Skeletal muscle cell (primary cell): ENCODE measurements at regions not wholly inside any gene's neighbourhood (a gene's known extent, or its start where the extent isn't known, plus 50 kb on each side); places are given as distances from the start of the nearest gene placed in this dataset.
"Not testable (repeated sequence)": the region's sequence is repeated elsewhere in the genome, so short reads cannot be mapped to it uniquely, and the experiment has no call there.

ENCODE experiments used
- DNase-seq: peaks from one replicate; pipeline ENCODE4 v3.0.0-alpha.2; 2010; ENCODE audit warnings: low read depth
- H3K4me3 ChIP-seq: 2 replicates; pipeline ENCODE4 v1.5.1; 2011; ENCODE audit warnings: low read depth, mild to moderate bottlenecking, control low read depth, low read length, moderate library complexity

- DNase-seq, result no peak
- no peak overlapping the region for H3K4me3 ChIP-seq
Measured at GRCh38 chr3:103873021-103873420, 1438.2 kb downstream of the ZPLD1 start.

GRCh38 chr3:103873897-103874545 is 1439.2 kb downstream of the ZPLD1 start:
- no peak for DNase-seq

GRCh38 chr3:103881809-103882208 is 1447.0 kb downstream of the ZPLD1 start:
- H3K4me3 ChIP-seq, DNase-seq: not testable (repeated sequence)

More at GRCh38 chr3:103873897-103874545, 1439.2 kb downstream of the ZPLD1 start:
- H3K4me3 ChIP-seq, result no peak overlapping the region

- no peak for DNase-seq
- H3K4me3 ChIP-seq, result no peak overlapping the region
Measured at GRCh38 chr3:103889675-103890074, 1454.9 kb downstream of the ZPLD1 start.

GRCh38 chr3:103894162-103894822 is 1459.5 kb downstream of the ZPLD1 start:
- no peak for DNase-seq
- no peak overlapping the region for H3K4me3 ChIP-seq

- DNase-seq, result no peak
- H3K4me3 ChIP-seq, result no peak overlapping the region
Measured at GRCh38 chr3:103899328-103899727, 1464.5 kb downstream of the ZPLD1 start.

GRCh38 chr3:103904991-103905390 is 1461.7 kb upstream of the ALCAM start:
- DNase-seq, result no peak
- no peak overlapping the region for H3K4me3 ChIP-seq

- no peak overlapping the region for H3K4me3 ChIP-seq
- no peak for DNase-seq
Measured at GRCh38 chr3:103906304-103906703, 1460.4 kb upstream of the ALCAM start.

GRCh38 chr3:103906808-103907207 is 1459.9 kb upstream of the ALCAM start:
- no peak overlapping the region for H3K4me3 ChIP-seq
- DNase-seq, result no peak

- H3K4me3 ChIP-seq, result no peak overlapping the region
- DNase-seq, result no peak
Measured at GRCh38 chr3:103907567-103907966, 1459.1 kb upstream of the ALCAM start.

GRCh38 chr3:103909395-103909794 is 1457.3 kb upstream of the ALCAM start:
- DNase-seq, result no peak
- H3K4me3 ChIP-seq, result no peak overlapping the region

GRCh38 chr3:103918336-103918735 is 1448.4 kb upstream of the ALCAM start:
- DNase-seq, result no peak
- no peak overlapping the region for H3K4me3 ChIP-seq

GRCh38 chr3:103919327-103919726 is 1447.4 kb upstream of the ALCAM start:
- no peak overlapping the region for H3K4me3 ChIP-seq
- DNase-seq, result no peak

GRCh38 chr3:103923907-103924306 is 1442.8 kb upstream of the ALCAM start:
- DNase-seq, result no peak
- H3K4me3 ChIP-seq, result no peak overlapping the region

GRCh38 chr3:103924544-103924943 is 1442.2 kb upstream of the ALCAM start:
- H3K4me3 ChIP-seq, result no peak overlapping the region
- DNase-seq, result no peak

- no peak for DNase-seq
- H3K4me3 ChIP-seq, result no peak overlapping the region
Measured at GRCh38 chr3:103926936-103927335, 1439.8 kb upstream of the ALCAM start.

- no peak overlapping the region for H3K4me3 ChIP-seq
- no peak for DNase-seq
Measured at GRCh38 chr3:103927896-103928295, 1438.8 kb upstream of the ALCAM start.

GRCh38 chr3:103937094-103937493 is 1429.6 kb upstream of the ALCAM start:
- no peak for DNase-seq
- H3K4me3 ChIP-seq, result no peak overlapping the region

- no peak overlapping the region for H3K4me3 ChIP-seq
- DNase-seq, result no peak
Measured at GRCh38 chr3:103947062-103947461, 1419.6 kb upstream of the ALCAM start.

GRCh38 chr3:103949693-103950092 is 1417.0 kb upstream of the ALCAM start:
- DNase-seq, result no peak
- no peak overlapping the region for H3K4me3 ChIP-seq

- DNase-seq, result no peak
Measured at GRCh38 chr3:103950676-103951075, 1416.0 kb upstream of the ALCAM start.

More at GRCh38 chr3:103950676-103951075, 1416.0 kb upstream of the ALCAM start:
- H3K4me3 ChIP-seq, result no peak overlapping the region
